ENCODE measurements at regions not wholly inside any gene's neighbourhood (a gene's known extent, or its start where the extent isn't known, plus 50 kb on each side); places are given as distances from the start of the nearest gene placed in this dataset.

DNA sequence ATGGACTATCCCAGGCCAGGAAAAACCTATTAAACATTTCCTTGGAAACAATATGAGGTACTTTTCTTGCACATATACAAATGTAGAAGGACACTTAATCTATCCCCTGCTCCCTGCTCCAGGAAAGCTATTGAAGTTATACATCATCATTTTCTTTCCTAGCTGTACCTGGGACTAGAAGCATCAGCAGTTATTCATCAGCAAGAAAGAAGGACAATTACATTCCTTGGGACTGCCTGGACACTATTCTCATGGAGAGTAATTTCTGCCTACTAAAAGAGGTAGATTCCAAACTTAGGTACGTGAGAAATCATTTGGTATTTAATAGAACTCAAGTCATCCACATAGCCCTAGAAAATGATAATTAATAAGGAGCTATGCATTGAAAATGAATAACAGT, 51.0 kb upstream of the PICALM start:
- TF ChIP-seq EZH2phosphoT487 (IDR thresholded peaks at IDR 0.05), result no peak
- TF ChIP-seq, protein P1, sequence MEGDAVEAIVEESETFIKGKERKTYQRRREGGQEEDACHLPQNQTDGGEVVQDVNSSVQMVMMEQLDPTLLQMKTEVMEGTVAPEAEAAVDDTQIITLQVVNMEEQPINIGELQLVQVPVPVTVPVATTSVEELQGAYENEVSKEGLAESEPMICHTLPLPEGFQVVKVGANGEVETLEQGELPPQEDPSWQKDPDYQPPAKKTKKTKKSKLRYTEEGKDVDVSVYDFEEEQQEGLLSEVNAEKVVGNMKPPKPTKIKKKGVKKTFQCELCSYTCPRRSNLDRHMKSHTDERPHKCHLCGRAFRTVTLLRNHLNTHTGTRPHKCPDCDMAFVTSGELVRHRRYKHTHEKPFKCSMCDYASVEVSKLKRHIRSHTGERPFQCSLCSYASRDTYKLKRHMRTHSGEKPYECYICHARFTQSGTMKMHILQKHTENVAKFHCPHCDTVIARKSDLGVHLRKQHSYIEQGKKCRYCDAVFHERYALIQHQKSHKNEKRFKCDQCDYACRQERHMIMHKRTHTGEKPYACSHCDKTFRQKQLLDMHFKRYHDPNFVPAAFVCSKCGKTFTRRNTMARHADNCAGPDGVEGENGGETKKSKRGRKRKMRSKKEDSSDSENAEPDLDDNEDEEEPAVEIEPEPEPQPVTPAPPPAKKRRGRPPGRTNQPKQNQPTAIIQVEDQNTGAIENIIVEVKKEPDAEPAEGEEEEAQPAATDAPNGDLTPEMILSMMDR (IDR thresholded peaks at IDR 0.05), result no peak
- no peak for TF ChIP-seq EZH2 (IDR thresholded peaks at IDR 0.05)

Measured in neural progenitor cell (in vitro differentiated cells).